K562 (cell line): ENCODE measurements at regions not wholly inside any gene's neighbourhood (a gene's known extent, or its start where the extent isn't known, plus 50 kb on each side); places are given as distances from the start of the nearest gene placed in this dataset.

ENCODE experiments used
- ATAC-seq: fragments of 200-7000 bp; cut with Tn5 transposase; 3 replicates; pipeline ENCODE4 v1.9.1; 2020; ENCODE audit warnings: moderate library complexity
- BruUV-seq: library from RNA; stranded (reverse); fragments of 400-500 nt; replicated peaks from 2 replicates; lab custom pipeline; 2021; lab: Mats Ljungman, UMichigan
- CTCF ChIA-PET: fragments of 300-600 bp; formaldehyde crosslinking; extraction: SDS; loops from one replicate; lab custom pipeline; 2021; ENCODE audit warnings: low intra/inter-chr PET ratio; lab: Yijun Ruan, JAX
- POLR2A ChIA-PET: fragments of 300-600, 350-650 bp; sonication (Branson Sonifier 250); formaldehyde crosslinking; extraction: SDS; loops from one replicate; lab custom pipeline; 2021; ENCODE audit warnings: antibody characterized with exemption, inconsistent platforms; lab: Yijun Ruan, JAX
- DNase-seq, 4 experiments: peaks; one replicate each; pipeline versions ENCODE4 v3.0.0 to v3.0.0-alpha.2; 2011 to 2018; ENCODE audit warnings: low spot score in 3 of 4, mixed read lengths in 3 of 4; ENCODE audit errors: extremely low read depth in 1 of 4
- FAIRE-seq: peaks from 2 replicates; lab custom pipeline; 2011; peaks lifted over from hg19 to GRCh38; lab: Jason Lieb, UNC
- H2AFZ ChIP-seq: 2 replicates; pipeline ENCODE4 v1.6.0; 2011; ENCODE audit warnings: low read depth, low read length, control low read depth, inconsistent platforms
- H3K27ac ChIP-seq: fragments of 200-600 bp; 3 replicates; pipeline ENCODE4 v1.8.0; 2011; ENCODE audit warnings: low read depth, mild to moderate bottlenecking, control low read depth, inconsistent platforms, low read length, moderate library complexity, mixed read lengths; ENCODE audit errors: extremely low read depth
- H3K27me3 ChIP-seq, 2 experiments: fragments of 300-600 bp in 1 of 2; 2 replicates in 1 of 2; 3 replicates in 1 of 2; pipeline versions ENCODE4 v1.6.0 to v1.8.0; 2011; ENCODE audit warnings: inconsistent platforms in 2 of 2, low read length in 2 of 2, mild to moderate bottlenecking in 1 of 2, mixed read lengths in 1 of 2, moderate library complexity in 1 of 2; ENCODE audit not compliant: control insufficient read depth in 2 of 2, insufficient read depth in 2 of 2
- H3K36me3 ChIP-seq: fragments of 300-600 bp; 3 replicates; pipeline ENCODE4 v1.8.0; 2011; ENCODE audit warnings: mild to moderate bottlenecking, low read length, inconsistent platforms; ENCODE audit not compliant: control insufficient read depth, insufficient read depth
- H3K4me1 ChIP-seq, 2 experiments: fragments of 200-600 bp in 1 of 2; replicated peaks in 1 of 2; 2 replicates in 1 of 2; 3 replicates in 1 of 2; pipeline versions ENCODE4 v1.5.1 to v1.8.0; 2011; ENCODE audit warnings: inconsistent platforms in 2 of 2, low read length in 2 of 2, mild to moderate bottlenecking in 1 of 2, mixed read lengths in 1 of 2, moderate library complexity in 1 of 2; ENCODE audit not compliant: control insufficient read depth in 2 of 2, insufficient read depth in 2 of 2
- H3K4me2 ChIP-seq: 2 replicates; pipeline ENCODE4 v1.6.1; 2011; ENCODE audit warnings: low read length, control low read depth, inconsistent platforms, mixed read lengths; ENCODE audit not compliant: insufficient read depth
- H3K4me3 ChIP-seq: fragments of 200-600 bp; sonication (generic), shearing (Covaris generic); 2 replicates; pipeline ENCODE4 v1.5.1; 2016; ENCODE audit warnings: control low read depth, inconsistent platforms
- H3K79me2 ChIP-seq: fragments of 200-600 bp; 3 replicates; pipeline ENCODE4 v1.8.0; 2011; ENCODE audit warnings: low read length, inconsistent platforms; ENCODE audit not compliant: control insufficient read depth, insufficient read depth
- H3K9ac ChIP-seq, 2 experiments: 2 replicates each; pipeline versions ENCODE4 v1.6.0 to v1.6.1; 2011; ENCODE audit warnings: low read depth in 2 of 2, low read length in 2 of 2, control low read depth in 1 of 2, inconsistent platforms in 1 of 2, mild to moderate bottlenecking in 1 of 2, mixed read lengths in 1 of 2; ENCODE audit not compliant: insufficient read depth in 1 of 2
- H3K9me1 ChIP-seq: one replicate; pipeline ENCODE4 v1.6.0; 2011; ENCODE audit warnings: inconsistent platforms, mild to moderate bottlenecking, low read length, moderate library complexity; ENCODE audit not compliant: control insufficient read depth, insufficient read depth
- H3K9me3 ChIP-seq: replicated peaks from 2 replicates; pipeline ENCODE4 v1.5.1; 2011; ENCODE audit warnings: low read depth, low read length, inconsistent platforms; ENCODE audit not compliant: control insufficient read depth, insufficient read depth
- H4K20me1 ChIP-seq: replicated peaks from 2 replicates; pipeline ENCODE4 v1.6.1; 2011; ENCODE audit warnings: low read length, inconsistent platforms, mixed read lengths; ENCODE audit not compliant: control insufficient read depth, insufficient read depth
- BCL6 ChIP-seq: fragments of 250-450 bp; sonication (Bioruptor Pico); IDR thresholded peaks from 2 replicates; pipeline ENCODE4 v1.4.0; 2020
- CXXC5 ChIP-seq: fragments of 250-450 bp; sonication (Bioruptor Pico); IDR thresholded peaks from 2 replicates; pipeline ENCODE4 v1.8.0; 2022; ENCODE audit warnings: inconsistent platforms, mild to moderate bottlenecking, moderate library complexity
- ELK3 ChIP-seq: fragments of 450-650 bp; formaldehyde crosslinking; IDR thresholded peaks from 2 replicates; pipeline ENCODE4 v1.4.0; 2020; ENCODE audit warnings: mild to moderate bottlenecking
- FOSL1 ChIP-seq: fragments of 200-800 bp; sonication (Bioruptor generic); conservative IDR thresholded peaks from 2 replicates; pipeline ENCODE4 v1.6.1; 2016; ENCODE audit warnings: missing genetic modification characterization, missing compliant biosample characterization
- HOMEZ ChIP-seq: fragments of 250-450 bp; sonication (Bioruptor Pico); IDR thresholded peaks from 2 replicates; pipeline ENCODE4 v1.4.0; 2020; ENCODE audit warnings: mild to moderate bottlenecking, moderate library complexity
- ILK ChIP-seq: fragments of 450-650 bp; IDR thresholded peaks from 2 replicates; pipeline ENCODE4 v1.6.1; 2016; ENCODE audit warnings: missing genetic modification characterization, low read depth, mild to moderate bottlenecking, missing compliant biosample characterization, moderate library complexity, borderline replicate concordance
- MYC ChIP-seq, 2 experiments: fragments of 250-450 bp in 1 of 2; sonication (Bioruptor Pico) in 1 of 2; IDR thresholded peaks; 2 replicates each; pipeline versions ENCODE4 v1.5.1 to v1.6.1; 2012 to 2021; ENCODE audit warnings: low read depth in 2 of 2, borderline replicate concordance in 1 of 2, improper control_type of control experiment in 1 of 2, low read length in 1 of 2, mild to moderate bottlenecking in 1 of 2, moderate library complexity in 1 of 2
- NFATC3 ChIP-seq: fragments of 450-650 bp; IDR thresholded peaks from 2 replicates; pipeline ENCODE4 v1.6.1; 2017; ENCODE audit warnings: mild to moderate bottlenecking
- PTBP1 ChIP-seq: fragments of 200-400 bp; formaldehyde crosslinking; IDR thresholded peaks from 2 replicates; pipeline ENCODE4 v1.6.1; 2017; ENCODE audit warnings: low read depth, low read length
- TAF9B ChIP-seq: fragments of 450-650 bp; IDR thresholded peaks from 2 replicates; pipeline ENCODE4 v1.6.1; 2018; ENCODE audit warnings: mild to moderate bottlenecking; ENCODE audit not compliant: partially characterized antibody
- TBP ChIP-seq: optimal IDR thresholded peaks from 2 replicates; pipeline ENCODE3; 2011; ENCODE audit warnings: low read depth, low read length, improper control_type of control experiment
- ZBTB11 ChIP-seq, 3 experiments: fragments of 200-800 bp in 1 of 3; fragments of 250-450 bp in 1 of 3; fragments of 450-650 bp in 1 of 3; sonication (Bioruptor Pico) in 1 of 3; sonication (Bioruptor generic) in 1 of 3; formaldehyde crosslinking in 1 of 3; IDR thresholded peaks; 2 replicates each; pipeline versions ENCODE4 v1.6.1 to v1.8.0; 2016 to 2022; ENCODE audit warnings: mild to moderate bottlenecking in 2 of 3, missing genetic modification characterization in 2 of 3, missing compliant biosample characterization in 1 of 3, moderate library complexity in 1 of 3
- ZNF197 ChIP-seq: fragments of 200-800 bp; sonication (Bioruptor generic); IDR thresholded peaks from 2 replicates; pipeline ENCODE4 v1.6.1; 2016; ENCODE audit warnings: low read depth, missing genetic modification characterization, missing compliant biosample characterization
- ZNF436 ChIP-seq: fragments of 250-450, 450-650 bp; sonication (Bioruptor Pico); formaldehyde crosslinking; IDR thresholded peaks from 2 replicates; pipeline ENCODE4 v1.7.0; 2020; ENCODE audit warnings: mild to moderate bottlenecking
- ZNF644 ChIP-seq: fragments of 200-800 bp; sonication (Bioruptor generic); IDR thresholded peaks from 2 replicates; pipeline ENCODE4 v1.6.1; 2016; ENCODE audit warnings: low read depth, missing genetic modification characterization, missing compliant biosample characterization
- in situ Hi-C: fragments of 300-500 bp; cut with MboI; formaldehyde crosslinking; loops from 4 replicates; pipeline ENCODE4 v1.15.0; 2018; ENCODE audit warnings: inconsistent platforms, mixed read lengths
- intact Hi-C: fragments of 100-400 bp; cut with micrococcal nuclease; formaldehyde crosslinking; loops from 2 replicates; pipeline ENCODE4 v1.14.2; 2022

GRCh38 chr7:79593866-79594301, 140.4 kb upstream of the MAGI2 start:
- no peaks in the 10 kb centered on the region for H3K36me3 ChIP-seq
- BruUV-seq: no TSS peak
- no peak overlapping the region for H3K9ac ChIP-seq
- no peaks in the 10 kb centered on the region; the same call in 1 of the 2 replicates for H3K9me3 ChIP-seq
- FAIRE-seq (no peak), DNase-seq (no peak), ATAC-seq (no peak)
- H3K4me3 ChIP-seq: no peak overlapping the region
- H3K4me1 ChIP-seq: no peaks in the 10 kb centered on the region
- TF ChIP-seq NFATC3 (no peak), TAF9B (no peak), PTBP1 (no peak), MYC (IDR thresholded peaks at IDR 0.05; ENCODE audit: low read depth, low read length) (no peak), MYC (CRISPR knock-in tag; IDR thresholded peaks at IDR 0.05; ENCODE audit: borderline replicate concordance, low read depth) (no peak), TBP (no peak), FOSL1 (tag) (no peak), HOMEZ (CRISPR knock-in tag) (no peak), BCL6 (CRISPR knock-in tag) (no peak), ZNF436 (no peak), CXXC5 (CRISPR knock-in tag) (no peak), ZNF644 (tag) (no peak), ILK (tag) (no peak), ZBTB11 (CRISPR knock-in tag; IDR thresholded peaks at IDR 0.05) (no peak), ELK3 (CRISPR knock-in tag) (no peak), ZNF197 (no peak)
- in situ Hi-C loops (no loop called here), intact Hi-C loops (no loop called here)
- POLR2A ChIA-PET: no interaction called here
- no peak overlapping the region for H2AFZ ChIP-seq
- no peaks in the 10 kb centered on the region for H4K20me1 ChIP-seq
- H3K27ac ChIP-seq: no peak overlapping the region
- H3K27me3 ChIP-seq: no peaks in the 10 kb centered on the region
- CTCF ChIA-PET: no interaction called here
- H3K79me2 ChIP-seq: no peaks in the 10 kb centered on the region
- H3K4me2 ChIP-seq: no peak overlapping the region
- no peaks in the 10 kb centered on the region for H3K9me1 ChIP-seq
